ENCODE measurements at regions not wholly inside any gene's neighbourhood (a gene's known extent, or its start where the extent isn't known, plus 50 kb on each side); places are given as distances from the start of the nearest gene placed in this dataset.

DNA sequence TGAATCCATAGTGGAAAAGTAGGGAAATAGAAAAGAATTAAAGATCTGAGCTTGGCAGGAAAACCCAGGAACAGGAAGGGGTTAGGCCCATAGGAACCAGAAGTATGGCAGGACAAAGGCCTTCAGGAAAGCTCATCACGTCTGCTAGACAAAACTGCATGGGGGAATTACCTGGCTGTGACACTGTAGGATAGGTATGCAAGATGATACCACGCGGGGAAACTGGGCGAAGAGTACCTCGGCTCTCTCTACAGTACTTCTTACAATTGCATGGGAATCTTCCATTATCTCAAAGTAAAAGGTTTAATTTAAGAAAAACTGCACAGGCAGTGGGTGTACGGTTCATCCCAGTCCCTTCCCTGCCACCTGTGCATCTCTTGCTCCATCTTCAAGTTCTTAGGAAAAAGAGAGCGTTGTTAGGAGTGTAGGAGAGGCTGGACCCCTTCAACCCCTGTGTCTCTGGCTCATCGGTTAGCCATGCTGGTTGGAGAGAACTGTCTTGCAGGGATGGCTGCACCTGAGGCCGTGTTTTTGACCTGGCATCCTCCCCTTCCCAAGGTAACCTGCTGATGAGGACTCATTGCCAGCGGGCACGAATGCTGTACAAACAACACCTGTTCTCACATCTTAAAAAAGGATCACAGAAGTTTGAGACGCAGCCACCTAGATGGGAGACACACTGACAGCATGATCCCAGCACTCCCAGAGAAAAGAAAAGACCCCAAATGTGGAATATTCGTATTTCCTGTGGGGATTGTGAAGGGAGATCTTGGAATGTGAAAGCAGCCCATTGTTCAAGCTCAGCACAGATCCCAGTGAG is 120.5 kb upstream of the COPS8 start:
- no peak for DNase-seq

DNA sequence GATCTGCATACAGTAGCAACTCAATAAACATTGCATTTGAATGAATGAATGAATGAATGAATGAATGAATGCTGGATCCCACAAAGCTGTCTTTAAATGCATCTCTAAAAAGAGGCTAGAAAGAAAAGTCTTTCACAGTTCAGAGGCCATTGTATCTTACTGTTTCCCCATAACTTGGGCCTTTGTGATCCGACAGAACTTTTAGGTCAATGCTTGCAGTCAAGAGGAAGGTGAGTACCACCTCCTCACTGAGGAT is 119.9 kb upstream of the COPS8 start:
- no peak for DNase-seq

DNA sequence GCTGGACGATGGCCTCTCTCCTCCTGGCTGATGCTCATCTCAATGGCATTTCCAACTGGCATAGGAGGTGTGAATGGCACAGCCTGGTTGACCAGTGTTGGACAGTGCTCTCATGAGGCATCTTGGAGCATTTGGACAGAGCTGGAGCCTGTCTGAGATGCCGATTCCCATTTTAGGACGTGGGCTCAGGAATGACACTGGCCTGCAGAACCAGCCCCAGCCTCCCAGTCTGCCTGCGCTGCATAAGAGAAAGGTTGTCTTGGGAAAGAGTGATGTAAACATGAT is 118.2 kb upstream of the COPS8 start:
- DNase-seq = no peak

DNA sequence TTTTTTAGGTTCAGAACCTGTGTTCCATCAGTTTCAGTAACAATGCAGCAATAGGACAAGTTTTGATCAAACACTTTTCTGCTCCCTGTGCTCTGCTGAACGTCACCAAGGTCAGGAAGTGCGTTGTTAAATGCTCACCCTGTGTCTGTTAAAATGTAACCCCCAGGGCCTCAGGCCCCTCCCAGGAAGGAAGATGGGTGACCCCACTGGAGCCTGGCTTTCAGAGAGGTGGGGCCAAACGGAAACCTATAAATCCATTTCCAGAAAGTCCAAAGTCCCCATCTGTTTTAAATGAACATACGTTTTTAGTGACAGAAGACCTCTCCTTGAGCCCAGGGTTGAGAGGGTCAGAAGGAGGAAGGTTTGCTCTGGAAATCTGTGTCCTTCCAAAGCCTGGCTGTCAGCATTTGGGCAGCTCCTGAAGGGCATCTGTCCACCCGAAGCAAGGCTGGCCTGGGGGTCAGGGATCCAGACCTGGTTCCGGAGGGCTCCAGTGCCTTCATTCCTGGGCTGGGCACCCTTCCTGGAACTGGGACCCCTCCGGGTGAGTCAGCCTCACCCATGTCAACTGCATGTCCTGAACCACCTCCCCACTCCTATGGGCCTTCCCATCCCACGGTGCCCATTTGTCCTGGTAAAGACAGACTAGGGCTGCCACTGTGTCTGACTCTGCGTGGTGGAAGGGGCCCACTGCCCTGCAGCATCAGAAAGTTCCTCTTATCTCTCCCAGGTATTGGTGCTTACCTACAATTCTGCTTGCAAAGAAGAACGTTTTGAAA is 117.4 kb upstream of the COPS8 start:
- DNase-seq = no peak

DNA sequence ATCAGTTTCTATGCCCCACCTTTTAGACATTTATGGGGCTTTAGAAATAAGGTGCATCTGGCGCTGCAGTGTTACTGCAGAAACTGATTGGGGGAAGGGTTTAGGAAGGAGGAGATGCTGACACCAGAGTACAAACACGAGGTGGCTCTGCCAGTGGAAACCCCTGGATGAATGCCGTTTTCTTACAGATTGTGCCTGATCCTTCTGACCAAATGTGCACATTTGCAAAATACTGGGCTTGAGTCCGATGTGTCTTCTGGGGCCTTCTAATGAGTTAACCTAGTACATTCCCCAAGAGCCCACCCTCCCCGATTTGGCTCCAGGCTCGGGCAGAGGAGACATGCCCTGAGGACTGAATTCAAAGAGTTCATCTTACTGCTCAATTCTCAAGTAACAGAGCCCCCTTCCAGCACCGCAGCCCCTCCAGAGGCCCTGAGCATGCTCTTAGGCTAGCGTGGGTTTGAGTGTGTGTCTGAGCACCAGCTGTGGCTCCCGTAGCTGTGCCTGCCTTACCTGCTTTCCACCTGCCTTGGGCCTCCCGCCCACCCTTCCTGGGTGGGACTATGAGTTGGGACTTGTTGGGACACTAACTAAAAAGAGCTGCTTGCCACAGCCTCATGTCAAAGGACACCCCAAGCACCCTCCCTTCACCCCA is 116.7 kb upstream of the COPS8 start:
- no peak for DNase-seq

DNA sequence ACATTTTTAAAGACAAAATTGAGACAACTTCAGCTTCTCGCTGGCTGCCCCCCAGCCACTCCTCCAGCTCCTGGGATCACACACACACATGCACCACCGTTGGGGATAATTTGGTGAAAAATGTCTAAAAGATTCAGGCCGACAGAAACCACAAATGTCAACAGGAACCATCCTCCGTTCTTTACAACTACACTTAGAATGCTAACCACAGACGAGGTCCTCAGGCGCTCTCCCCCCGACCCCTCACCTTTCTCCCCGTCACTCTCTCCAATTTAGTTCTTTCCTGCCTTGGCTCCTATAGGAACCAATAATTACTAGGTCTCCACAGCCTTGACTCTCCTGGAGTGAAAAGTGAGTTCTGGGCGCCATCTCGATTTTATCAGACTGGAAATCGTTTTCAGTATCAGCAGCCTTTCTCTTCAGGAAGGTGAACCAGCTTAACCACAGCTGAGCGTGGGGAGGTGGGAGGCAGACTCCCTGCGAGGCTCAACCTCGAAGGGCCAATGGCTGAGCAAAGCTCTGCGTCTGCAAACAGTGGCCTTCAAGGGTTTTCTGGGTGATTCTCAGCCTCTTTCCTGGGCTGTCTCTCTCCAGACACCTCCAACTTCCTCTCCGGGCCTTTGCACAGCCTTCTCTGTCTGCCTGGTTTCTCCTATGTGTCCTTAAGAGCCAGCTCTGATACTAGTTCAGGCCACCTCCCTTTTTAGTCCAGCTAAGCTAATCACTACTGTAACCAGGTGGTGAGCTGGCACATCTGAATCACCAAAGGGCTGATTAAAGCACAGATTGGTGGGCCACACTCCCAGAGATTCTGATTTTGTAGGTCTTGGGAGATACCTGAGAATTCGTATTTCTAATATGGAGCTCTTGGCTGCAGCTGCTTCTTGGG is 115.7 kb upstream of the COPS8 start:
- no peak for DNase-seq

DNA sequence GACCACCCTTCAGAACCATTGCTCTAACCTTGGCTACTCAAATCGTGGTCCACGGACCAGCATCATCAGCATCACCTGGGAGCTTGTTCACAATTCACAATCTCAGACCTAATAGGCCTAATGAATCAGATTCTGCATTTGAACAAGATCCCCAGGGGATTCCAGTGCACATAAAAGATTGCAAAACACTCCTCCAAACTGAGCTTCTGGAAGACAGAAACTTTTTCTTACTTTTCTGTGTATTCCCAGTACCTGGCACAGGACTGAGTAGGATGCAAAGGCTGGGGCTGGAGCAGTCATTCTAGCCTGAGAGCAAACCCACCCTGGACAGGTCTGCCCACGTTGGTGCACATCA is 115.1 kb upstream of the COPS8 start:
- no peak for DNase-seq

DNA sequence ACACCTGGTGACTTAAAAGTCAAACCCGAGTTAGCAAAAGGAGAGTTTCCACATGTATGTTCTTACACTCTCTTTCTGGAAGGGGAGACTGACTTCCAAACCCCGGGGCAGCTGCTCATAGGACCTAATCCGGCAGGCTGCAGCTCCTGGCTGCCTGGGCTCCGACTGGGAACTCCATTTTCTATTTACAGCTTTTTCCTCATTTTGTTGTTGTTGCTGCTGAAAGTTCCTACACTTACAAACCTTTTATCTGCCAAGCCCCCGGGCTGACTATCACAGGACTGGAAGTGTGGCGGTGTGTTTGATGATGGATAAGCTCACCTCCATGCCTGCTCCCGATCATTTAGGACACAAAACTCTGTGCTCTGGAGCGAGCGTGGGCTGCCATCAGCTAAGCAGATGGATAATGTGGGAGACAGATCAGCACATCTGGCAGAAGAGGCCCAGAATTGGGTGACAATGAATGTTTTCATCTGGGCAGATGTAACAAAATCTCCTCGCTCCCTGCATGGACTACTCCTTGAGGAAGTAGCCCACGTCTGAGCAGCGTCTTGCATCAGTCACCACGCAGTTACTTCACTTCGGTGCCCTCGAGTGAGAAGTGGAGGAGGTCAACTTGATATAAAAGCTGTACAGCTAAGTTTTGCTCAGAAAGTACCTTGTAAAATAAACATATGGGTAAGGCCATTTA is 114.4 kb upstream of the COPS8 start:
- no peak for DNase-seq

DNA sequence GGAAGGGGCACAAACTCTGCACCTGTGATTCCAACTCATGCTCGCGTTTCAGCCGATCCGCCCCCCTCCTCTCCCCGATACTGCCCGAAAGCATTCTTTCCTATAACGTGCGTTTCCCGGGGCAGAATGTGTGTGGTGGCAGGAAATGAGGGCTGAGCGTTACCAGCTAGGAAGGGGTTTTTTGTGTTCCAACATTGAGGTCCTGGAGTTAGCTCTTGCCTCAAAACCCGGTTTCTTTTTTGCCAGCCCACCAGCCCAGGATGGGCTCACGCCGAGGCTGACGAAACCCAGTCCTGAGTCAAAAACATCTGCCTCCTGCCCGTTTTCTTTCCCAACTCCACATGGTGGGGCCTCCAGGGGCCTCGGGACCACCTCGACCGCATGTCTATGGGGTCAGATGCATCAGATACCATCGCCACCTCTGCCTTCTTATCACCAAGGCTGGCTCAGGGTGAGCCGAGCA is 113.7 kb upstream of the COPS8 start:
- DNase-seq = no peak

DNA sequence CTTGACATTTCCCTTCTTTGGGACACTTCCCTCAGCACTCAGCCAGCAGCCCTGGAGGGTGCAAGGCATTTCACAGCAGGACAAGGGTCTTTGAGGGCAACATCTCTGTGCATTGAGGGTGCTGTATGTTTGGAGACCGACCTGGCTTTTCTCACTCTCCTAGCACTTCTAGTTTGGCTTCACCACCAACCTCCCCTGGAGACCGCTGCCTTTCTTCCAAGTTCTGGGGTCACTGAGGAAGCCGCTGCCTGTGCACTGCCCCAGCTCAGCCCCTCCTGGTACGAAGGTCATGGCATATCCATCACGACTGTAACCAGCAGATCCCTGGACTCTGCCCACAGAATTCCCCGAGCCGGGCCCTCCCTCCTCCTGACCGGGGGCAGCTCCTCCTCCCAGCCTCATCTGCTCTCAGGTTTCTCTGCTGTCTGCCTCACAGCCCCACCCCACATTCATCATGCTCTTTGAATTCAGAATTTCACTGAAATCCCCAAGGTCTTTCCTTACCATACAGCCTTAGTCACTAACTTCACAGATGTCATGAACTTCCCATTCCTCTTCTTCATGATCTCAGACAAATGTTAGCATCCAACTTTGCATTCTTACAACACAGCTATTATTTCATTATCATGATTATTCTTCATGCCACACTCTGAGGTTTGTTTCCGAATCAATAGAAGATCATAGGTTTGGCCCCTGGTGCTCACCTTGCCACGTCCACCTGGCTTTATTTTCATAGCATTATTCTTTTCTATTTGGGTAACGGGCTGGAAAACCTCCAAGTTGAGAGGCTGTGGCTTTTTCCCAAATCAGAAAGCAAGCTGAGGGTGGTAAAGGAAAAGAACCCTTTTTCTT is 113.0 kb upstream of the COPS8 start:
- no peak for DNase-seq

DNA sequence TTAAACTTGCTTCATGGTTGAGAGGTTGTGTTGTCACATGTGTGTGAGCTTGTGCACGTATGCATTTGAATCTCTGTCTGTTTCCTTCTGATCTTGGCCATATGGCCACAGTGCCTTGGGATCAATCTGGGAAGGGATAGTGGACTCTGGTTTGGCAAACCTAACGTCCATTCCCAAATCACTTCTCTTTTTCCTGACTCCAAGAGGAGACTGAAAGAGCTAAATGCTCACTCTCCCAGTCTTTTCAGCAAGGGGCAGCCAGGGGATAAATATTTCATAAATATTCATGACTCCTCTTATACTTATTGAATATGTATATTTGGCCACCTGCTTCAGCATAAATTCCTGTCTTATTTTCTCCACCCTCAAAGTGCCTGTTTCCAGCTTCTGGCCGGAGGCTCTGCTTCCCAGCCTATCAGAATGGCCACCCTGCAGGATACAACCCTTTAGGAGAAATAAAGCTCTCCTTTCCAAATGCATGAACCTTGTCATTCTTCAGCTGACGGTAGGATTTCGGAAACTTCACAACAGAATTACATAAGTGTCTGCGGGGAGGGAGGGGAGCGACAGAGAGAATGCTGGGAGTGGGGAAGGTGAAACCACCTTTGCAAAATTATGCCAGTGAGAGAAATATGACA is 112.2 kb upstream of the COPS8 start:
- no peak for DNase-seq

DNA sequence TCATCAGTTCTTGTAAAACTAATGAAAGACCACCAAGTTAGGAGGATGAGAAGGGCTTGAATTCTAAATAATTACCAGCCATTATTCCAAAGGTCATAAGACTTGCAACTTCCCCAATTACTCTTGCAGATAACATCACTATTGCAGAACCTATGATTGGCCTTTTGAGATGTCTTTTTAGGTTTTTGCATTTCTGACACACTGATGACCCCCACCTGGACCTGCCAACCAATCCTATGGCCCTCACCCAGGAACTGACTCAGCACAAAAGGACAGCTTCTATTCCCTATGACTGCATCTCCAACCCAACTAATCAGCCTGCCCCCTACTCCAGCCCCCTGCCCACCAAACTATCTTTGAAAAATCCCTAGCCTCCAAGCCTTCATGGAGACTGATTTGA is 111.5 kb upstream of the COPS8 start:
- DNase-seq = no peak

DNA sequence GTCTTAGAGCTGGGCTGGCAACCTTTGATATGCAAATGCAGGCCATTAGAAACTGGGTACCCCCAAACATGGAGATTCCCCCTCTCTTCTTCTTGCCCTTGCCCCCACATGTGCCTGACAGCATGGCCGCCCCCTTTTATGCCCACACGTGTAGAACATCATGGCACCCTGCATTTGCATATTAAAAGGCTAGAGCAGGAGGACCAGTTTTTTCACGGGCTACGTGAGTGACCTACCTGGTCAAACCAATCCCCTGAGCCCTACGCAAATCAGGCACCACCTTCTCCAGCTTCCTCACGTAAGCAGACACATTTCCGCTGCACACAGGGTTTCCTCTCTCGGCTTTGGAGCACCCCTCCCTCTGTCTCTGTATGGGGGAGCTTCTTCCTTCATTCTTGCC is 110.9 kb upstream of the COPS8 start:
- DNase-seq = no peak

DNA sequence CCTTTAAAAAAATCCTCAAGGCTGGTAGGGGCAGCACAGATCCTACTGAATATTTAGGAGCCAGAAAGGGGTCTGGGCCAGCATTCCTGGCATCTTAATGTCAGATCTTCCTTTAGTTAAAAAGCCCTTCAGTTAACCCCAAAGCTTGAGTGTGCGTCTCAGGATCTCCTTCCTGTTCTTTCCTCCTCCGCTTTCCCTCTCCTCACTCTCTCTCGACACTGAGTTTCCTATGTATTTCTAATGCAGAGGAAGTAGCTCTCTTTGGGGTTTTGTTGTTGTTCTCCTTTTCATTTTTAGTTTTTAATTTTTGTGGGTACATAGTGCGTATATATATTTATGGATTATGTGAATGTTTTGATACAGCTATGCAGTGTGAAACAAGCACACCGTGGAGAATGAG is 109.9 kb upstream of the COPS8 start:
- no peak for DNase-seq

DNA sequence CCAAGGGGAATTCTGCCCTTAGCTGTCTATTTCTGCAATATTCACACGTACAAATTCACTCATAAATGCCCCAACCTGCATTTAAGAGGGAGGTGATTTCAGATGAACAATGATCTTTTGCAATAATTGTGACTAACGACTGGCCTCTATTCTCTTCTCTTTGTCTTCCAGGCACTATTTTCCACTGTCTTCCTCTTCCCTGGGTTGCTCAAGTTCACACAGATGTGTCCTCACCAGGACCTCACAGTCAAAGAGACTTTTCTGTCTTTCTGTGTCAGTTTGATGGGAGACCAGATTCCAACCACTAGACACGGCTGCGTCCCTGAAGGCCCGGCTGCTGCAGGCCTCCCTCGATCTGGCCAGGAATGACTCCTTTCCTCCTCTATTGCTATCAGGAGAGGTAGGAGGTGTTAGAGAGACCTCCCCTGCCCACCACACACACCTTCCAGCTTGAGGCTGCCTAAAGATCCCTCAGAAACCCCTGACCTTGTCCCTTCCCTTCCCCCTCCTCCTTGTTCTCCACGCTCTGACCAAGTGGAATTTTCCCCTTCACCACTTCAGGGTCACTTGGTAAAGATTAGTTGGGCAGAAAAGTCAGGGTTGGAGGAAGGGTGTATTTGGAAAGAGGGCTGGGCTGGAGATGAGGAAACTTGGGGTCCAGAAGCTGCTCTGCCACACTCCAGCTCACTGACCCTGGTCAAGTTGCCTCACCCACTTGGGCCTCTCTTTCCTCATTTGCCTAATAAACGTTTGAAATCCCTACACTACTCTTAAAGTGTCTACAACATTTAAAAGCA is 109.2 kb upstream of the COPS8 start:
- DNase-seq = no peak

DNA sequence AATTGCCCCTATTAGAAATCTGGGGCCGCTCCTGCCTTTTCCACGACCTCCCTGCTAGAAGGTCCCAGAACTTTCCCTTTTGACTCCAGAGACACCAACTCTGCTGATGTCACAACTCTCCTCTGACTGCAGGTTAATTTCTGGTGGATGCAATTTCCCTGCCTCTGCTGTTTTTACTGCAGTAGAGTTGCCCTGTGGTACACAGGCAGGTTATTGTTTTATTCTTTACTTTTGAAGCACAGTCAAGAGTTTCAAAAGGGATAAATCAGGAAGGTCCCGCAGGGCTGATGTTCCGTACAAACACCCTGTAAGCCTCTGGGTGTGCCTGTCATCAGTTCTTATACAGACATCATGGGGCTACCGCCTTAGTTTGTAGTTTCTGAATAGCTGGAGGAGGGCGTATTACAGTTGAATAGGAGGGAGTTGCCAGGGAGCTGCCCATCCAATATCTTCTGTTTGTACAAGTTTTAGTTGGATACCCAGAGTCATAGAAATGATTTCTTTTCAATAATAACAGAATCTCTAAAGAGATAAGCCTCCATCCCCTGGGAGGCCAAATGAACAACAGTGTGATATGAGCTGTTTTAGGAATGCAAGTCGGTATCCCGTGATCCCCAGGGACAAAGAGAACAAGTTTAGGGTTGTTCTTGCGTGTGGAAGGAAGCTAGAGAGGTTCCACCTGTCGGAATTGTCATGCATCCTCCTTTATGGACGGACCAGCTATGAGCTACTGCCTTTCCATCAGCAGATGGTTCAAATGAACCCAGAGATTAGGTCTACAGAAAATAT is 108.4 kb upstream of the COPS8 start:
- DNase-seq = no peak

DNA sequence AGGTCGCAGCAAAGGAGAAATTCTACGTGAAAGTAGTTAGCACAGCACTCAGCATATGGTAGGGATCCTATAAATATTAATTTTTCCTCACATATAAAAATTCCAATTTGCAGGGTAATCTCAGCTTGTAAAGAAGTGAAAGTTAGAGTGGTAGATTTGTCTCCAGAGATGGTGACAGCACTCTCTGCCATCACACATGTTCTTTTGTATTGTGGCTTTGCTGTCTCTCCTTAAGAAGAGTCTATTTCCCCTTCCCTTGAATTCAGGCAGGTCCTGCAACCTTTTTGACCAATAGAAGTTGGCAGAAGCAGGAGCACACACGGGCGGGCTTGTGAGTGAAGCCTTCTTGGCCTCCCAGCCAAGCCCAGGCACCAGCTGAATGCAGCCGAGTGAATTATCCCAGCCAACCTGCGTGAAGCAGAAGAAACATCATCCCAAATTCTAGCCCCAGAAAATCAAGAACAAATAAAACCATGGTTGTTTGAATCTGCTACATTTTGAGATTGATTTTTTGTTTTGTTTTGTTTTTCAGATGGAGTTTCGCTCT is 107.8 kb upstream of the COPS8 start:
- DNase-seq = no peak

DNA sequence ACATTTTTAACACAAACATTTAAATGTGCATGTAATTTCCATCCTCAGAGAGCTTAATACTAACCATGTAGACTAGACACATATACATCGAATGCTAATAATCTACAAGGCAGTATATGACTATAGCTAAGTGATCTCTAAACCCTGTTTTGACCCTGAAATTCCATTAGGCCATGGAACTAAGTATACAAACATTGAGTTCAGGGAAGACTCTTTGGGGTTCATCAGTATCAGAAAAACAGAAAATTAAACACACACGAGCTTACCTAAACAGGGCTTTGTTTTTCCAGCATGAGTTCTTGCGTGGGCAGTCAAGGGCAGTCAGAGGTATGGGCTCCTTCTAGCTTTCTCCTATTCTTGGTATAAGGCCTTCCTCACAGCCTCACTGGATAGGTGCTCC is 106.0 kb upstream of the COPS8 start:
- DNase-seq = no peak

DNA sequence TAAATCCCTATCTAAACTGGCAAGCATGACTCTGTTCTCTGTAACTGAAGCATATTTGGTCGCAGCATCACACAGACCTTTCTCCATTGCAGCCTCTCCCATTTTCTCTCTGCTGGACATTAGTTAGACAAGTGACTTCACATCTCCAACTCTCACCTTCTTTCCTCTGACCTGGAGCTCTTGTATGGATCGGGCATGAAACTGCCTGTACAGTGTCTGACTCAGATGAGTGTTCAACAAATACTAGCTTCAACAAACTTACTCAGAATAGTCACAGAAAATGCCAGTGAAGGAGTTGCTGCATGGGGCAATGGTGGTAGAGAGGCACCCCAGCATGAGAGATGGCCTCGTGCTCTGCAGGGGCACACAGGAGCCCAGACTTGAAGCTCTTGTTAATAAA is 104.7 kb upstream of the COPS8 start:
- DNase-seq = no peak
